ENCODE measurements at regions not wholly inside any gene's neighbourhood (a gene's known extent, or its start where the extent isn't known, plus 50 kb on each side); places are given as distances from the start of the nearest gene placed in this dataset.

- Histone ChIP-seq H3K4me3 (ENCODE audit: low read depth, low read length) (no peak overlapping the region), H3K79me2 (no peaks in the 10 kb centered on the region), H3K27ac (no peak overlapping the region), H3K4me1 (no peaks in the 10 kb centered on the region), H2AFZ (no peak overlapping the region), H3K36me3 (ENCODE audit: control insufficient read depth, insufficient read depth, low read length) (no peaks in the 10 kb centered on the region), H3K9ac (no peak overlapping the region), H3K27me3 (ENCODE audit: control insufficient read depth, insufficient read depth, low read length) (no peaks in the 10 kb centered on the region), H3K9me3 (ENCODE audit: control insufficient read depth, low read length) (no peaks in the 10 kb centered on the region), H3K4me2 (ENCODE audit: low read length) (no peak overlapping the region)
- TF ChIP-seq, protein P1, sequence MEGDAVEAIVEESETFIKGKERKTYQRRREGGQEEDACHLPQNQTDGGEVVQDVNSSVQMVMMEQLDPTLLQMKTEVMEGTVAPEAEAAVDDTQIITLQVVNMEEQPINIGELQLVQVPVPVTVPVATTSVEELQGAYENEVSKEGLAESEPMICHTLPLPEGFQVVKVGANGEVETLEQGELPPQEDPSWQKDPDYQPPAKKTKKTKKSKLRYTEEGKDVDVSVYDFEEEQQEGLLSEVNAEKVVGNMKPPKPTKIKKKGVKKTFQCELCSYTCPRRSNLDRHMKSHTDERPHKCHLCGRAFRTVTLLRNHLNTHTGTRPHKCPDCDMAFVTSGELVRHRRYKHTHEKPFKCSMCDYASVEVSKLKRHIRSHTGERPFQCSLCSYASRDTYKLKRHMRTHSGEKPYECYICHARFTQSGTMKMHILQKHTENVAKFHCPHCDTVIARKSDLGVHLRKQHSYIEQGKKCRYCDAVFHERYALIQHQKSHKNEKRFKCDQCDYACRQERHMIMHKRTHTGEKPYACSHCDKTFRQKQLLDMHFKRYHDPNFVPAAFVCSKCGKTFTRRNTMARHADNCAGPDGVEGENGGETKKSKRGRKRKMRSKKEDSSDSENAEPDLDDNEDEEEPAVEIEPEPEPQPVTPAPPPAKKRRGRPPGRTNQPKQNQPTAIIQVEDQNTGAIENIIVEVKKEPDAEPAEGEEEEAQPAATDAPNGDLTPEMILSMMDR (IDR thresholded peaks at IDR 0.05): no peak
These were observed 414.2 kb upstream of the SPTLC3 start for GRCh38 chr20:12594410-12595088.

DNA sequence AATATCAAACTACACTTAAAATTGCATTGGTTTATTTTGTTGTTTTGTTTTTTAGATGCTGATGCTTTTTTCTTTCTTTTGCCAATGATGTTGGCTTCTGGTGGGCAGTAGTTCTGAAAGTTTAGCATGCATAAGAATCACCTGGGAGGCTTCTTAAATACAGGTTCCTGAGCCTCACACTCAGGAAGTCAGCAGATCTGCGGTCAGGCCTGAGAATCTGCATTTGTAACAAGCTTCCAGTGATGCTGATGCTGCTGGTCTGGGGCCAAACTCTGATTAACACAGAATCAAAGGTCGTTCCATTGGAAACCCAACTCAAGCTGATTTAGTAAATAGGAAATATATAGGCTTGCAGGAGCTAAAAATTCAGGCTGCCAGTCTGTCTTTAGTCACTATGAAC is 412.9 kb upstream of the SPTLC3 start:
- H3K36me3 ChIP-seq (ENCODE audit: control insufficient read depth, insufficient read depth, low read length): no peaks in the 10 kb centered on the region

DNA sequence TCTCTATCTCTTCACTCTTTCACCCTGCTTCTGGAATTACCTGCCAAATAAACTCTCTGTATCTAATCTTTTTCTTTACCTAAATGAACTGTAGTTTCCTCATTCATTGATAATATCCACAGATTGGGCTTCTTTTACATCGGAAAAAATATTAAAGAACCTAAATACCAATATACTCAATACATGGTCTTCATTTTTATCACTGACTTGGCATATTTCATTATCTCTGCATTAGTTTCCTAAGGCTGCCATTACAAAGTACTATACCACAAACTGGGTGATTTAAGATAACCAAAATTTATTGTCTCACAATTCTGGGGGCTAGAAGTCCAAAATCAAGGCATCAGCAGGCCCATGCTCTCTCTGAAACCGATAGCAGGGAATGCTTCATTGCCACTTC is 411.9 kb upstream of the SPTLC3 start:
- Histone ChIP-seq H3K9me3 (ENCODE audit: control insufficient read depth, low read length) (no peaks in the 10 kb centered on the region), H3K36me3 (ENCODE audit: control insufficient read depth, insufficient read depth, low read length) (no peaks in the 10 kb centered on the region), H3K4me2 (ENCODE audit: low read length) (no peak overlapping the region), H3K4me3 (ENCODE audit: low read depth, low read length) (no peak overlapping the region), H3K4me1 (no peaks in the 10 kb centered on the region), H3K79me2 (no peaks in the 10 kb centered on the region), H2AFZ (no peak overlapping the region), H3K27ac (no peak overlapping the region), H3K27me3 (ENCODE audit: control insufficient read depth, insufficient read depth, low read length) (no peaks in the 10 kb centered on the region), H3K9ac (no peak overlapping the region)
- TF ChIP-seq, protein P1 (IDR thresholded peaks at IDR 0.05): no peak

More for the DNA sequence above, 412.9 kb upstream of the SPTLC3 start:
- Histone ChIP-seq H2AFZ (no peak overlapping the region), H3K79me2 (no peaks in the 10 kb centered on the region), H3K27ac (no peak overlapping the region), H3K4me3 (ENCODE audit: low read depth, low read length) (no peak overlapping the region), H3K9me3 (ENCODE audit: control insufficient read depth, low read length) (no peaks in the 10 kb centered on the region), H3K27me3 (ENCODE audit: control insufficient read depth, insufficient read depth, low read length) (no peaks in the 10 kb centered on the region), H3K9ac (no peak overlapping the region), H3K4me1 (no peaks in the 10 kb centered on the region), H3K4me2 (ENCODE audit: low read length) (no peak overlapping the region)
- TF ChIP-seq, protein P1 (IDR thresholded peaks at IDR 0.05): no peak

GRCh38 chr20:12597551-12597950 is 411.2 kb upstream of the SPTLC3 start:
- H3K27me3 ChIP-seq (ENCODE audit: control insufficient read depth, insufficient read depth, low read length): no peaks in the 10 kb centered on the region
- no peak overlapping the region for H3K4me2 ChIP-seq (ENCODE audit: low read length)
- H3K4me1 ChIP-seq: no peaks in the 10 kb centered on the region
- TF ChIP-seq, protein P1 (IDR thresholded peaks at IDR 0.05): no peak
- no peak overlapping the region for H3K4me3 ChIP-seq (ENCODE audit: low read depth, low read length)
- no peak overlapping the region for H3K9ac ChIP-seq
- no peaks in the 10 kb centered on the region for H3K79me2 ChIP-seq
- H3K9me3 ChIP-seq (ENCODE audit: control insufficient read depth, low read length): no peaks in the 10 kb centered on the region
- no peak overlapping the region for H3K27ac ChIP-seq
- no peak overlapping the region for H2AFZ ChIP-seq
- H3K36me3 ChIP-seq (ENCODE audit: control insufficient read depth, insufficient read depth, low read length): no peaks in the 10 kb centered on the region

- H3K27me3 ChIP-seq (ENCODE audit: control insufficient read depth, insufficient read depth, low read length): no peaks in the 10 kb centered on the region
- no peak overlapping the region for H2AFZ ChIP-seq
- H3K27ac ChIP-seq: no peak overlapping the region
- H3K9ac ChIP-seq: no peak overlapping the region
- no peaks in the 10 kb centered on the region for H3K36me3 ChIP-seq (ENCODE audit: control insufficient read depth, insufficient read depth, low read length)
- no peaks in the 10 kb centered on the region for H3K4me1 ChIP-seq
- no peaks in the 10 kb centered on the region for H3K79me2 ChIP-seq
- no peaks in the 10 kb centered on the region for H3K9me3 ChIP-seq (ENCODE audit: control insufficient read depth, low read length)
- H3K4me3 ChIP-seq (ENCODE audit: low read depth, low read length): no peak overlapping the region
- TF ChIP-seq, protein P1 (IDR thresholded peaks at IDR 0.05): no peak
- H3K4me2 ChIP-seq (ENCODE audit: low read length): no peak overlapping the region
These were observed 409.9 kb upstream of the SPTLC3 start for GRCh38 chr20:12598894-12599293.
